ENCODE measurements at regions not wholly inside any gene's neighbourhood (a gene's known extent, or its start where the extent isn't known, plus 50 kb on each side); places are given as distances from the start of the nearest gene placed in this dataset.

DNA sequence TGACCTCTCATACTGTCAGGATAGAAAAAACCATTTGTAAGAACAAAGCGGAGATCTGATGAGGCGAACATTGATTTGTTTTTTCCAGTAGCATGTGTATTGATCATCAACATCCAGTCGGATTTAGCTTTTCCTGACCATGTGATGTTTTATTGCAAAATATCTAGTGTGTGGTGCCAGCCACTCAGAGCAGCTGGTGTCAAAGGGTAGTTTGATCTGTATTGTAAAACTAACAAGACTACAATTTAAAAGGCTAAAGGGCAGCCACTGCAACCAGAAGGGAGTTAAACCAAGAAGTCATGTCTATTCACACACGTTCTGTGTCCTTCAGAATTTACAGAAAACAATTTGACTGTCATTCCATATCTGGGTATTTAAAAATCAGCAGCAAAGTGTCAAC, 719.0 kb upstream of the FRG1 start:
- TF ChIP-seq, protein P1, sequence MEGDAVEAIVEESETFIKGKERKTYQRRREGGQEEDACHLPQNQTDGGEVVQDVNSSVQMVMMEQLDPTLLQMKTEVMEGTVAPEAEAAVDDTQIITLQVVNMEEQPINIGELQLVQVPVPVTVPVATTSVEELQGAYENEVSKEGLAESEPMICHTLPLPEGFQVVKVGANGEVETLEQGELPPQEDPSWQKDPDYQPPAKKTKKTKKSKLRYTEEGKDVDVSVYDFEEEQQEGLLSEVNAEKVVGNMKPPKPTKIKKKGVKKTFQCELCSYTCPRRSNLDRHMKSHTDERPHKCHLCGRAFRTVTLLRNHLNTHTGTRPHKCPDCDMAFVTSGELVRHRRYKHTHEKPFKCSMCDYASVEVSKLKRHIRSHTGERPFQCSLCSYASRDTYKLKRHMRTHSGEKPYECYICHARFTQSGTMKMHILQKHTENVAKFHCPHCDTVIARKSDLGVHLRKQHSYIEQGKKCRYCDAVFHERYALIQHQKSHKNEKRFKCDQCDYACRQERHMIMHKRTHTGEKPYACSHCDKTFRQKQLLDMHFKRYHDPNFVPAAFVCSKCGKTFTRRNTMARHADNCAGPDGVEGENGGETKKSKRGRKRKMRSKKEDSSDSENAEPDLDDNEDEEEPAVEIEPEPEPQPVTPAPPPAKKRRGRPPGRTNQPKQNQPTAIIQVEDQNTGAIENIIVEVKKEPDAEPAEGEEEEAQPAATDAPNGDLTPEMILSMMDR (IDR thresholded peaks at IDR 0.05), result no peak
- TF ChIP-seq POLR2A (IDR thresholded peaks at IDR 0.05), result no peak

Measured in thyroid gland (tissue), 4 donors.